ENCODE measurements at regions not wholly inside any gene's neighbourhood (a gene's known extent, or its start where the extent isn't known, plus 50 kb on each side); places are given as distances from the start of the nearest gene placed in this dataset.

GRCh38 chr7:340979-341694 lies 51.2 kb downstream of the FOXL3 start:
- DNase-seq, result no peak
- Histone ChIP-seq H3K9me3 (replicated peaks in 1 of 2; ENCODE audit: control insufficient read depth in 1 of 2, insufficient read depth in 1 of 2, low read length in 2 of 2) (no peaks in the 10 kb centered on the region), H4K20me1 (ENCODE audit: insufficient read depth, low read length) (no peaks in the 10 kb centered on the region), H3K27me3 (ENCODE audit: control insufficient read depth in 2 of 2, insufficient read depth in 2 of 2, low read length in 2 of 2) (no peaks in the 10 kb centered on the region), H3K27ac (ENCODE audit: low read depth in 1 of 2, low read length in 2 of 2) (no peak overlapping the region), H3K4me2 (replicated peaks; ENCODE audit: extremely low read depth, low read length, poor library complexity, severe bottlenecking) (no peak overlapping the region), H3K4me3 (replicated peaks in 1 of 3; ENCODE audit: low read depth in 2 of 3, low read length in 3 of 3) (no peak overlapping the region), H2AFZ (ENCODE audit: insufficient read depth, low read depth, low read length, poor library complexity, severe bottlenecking) (no peak overlapping the region), H3K9ac (ENCODE audit: insufficient read depth, low read length, poor library complexity, severe bottlenecking) (no peak overlapping the region), H3K4me1 (ENCODE audit: control insufficient read depth in 1 of 2, insufficient read depth in 2 of 2, low read length in 2 of 2) (no peaks in the 10 kb centered on the region), H3K79me2 (ENCODE audit: insufficient read depth, low read length) (no peaks in the 10 kb centered on the region), H3K36me3 (replicated peaks in 1 of 2; ENCODE audit: control insufficient read depth in 1 of 2, insufficient read depth in 2 of 2, low read length in 2 of 2) (no peaks in the 10 kb centered on the region)
- TF ChIP-seq, protein P1, sequence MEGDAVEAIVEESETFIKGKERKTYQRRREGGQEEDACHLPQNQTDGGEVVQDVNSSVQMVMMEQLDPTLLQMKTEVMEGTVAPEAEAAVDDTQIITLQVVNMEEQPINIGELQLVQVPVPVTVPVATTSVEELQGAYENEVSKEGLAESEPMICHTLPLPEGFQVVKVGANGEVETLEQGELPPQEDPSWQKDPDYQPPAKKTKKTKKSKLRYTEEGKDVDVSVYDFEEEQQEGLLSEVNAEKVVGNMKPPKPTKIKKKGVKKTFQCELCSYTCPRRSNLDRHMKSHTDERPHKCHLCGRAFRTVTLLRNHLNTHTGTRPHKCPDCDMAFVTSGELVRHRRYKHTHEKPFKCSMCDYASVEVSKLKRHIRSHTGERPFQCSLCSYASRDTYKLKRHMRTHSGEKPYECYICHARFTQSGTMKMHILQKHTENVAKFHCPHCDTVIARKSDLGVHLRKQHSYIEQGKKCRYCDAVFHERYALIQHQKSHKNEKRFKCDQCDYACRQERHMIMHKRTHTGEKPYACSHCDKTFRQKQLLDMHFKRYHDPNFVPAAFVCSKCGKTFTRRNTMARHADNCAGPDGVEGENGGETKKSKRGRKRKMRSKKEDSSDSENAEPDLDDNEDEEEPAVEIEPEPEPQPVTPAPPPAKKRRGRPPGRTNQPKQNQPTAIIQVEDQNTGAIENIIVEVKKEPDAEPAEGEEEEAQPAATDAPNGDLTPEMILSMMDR (IDR thresholded peaks at IDR 0.05), result no peak
- H3K4me1 Mint-ChIP-seq, result no peaks in the 10 kb centered on the region
- peaks cover 0 to 10% (median 1%) of the 10 kb centered on the region in 7 donors for H3K9me3 Mint-ChIP-seq
- intact Hi-C loops (cut with micrococcal nuclease), result no loop called here
- H3K36me3 Mint-ChIP-seq, result no peaks in the 10 kb centered on the region
- H3K27me3 Mint-ChIP-seq (ENCODE audit: low read depth in 3 of 3), result peaks cover 1 to 7% (median 2%) of the 10 kb centered on the region in 3 donors
- H3K4me3 Mint-ChIP-seq, result no peak overlapping the region
- no peak overlapping the region for H3K27ac Mint-ChIP-seq
- 93% methylated on average over 30 of the region's 30 CpGs for WGBS (ENCODE audit: insufficient coverage)

GRCh38 chr7:341841-342638 lies 52.1 kb downstream of the FOXL3 start:
- Mint-ChIP-seq H3K36me3 (no peaks in the 10 kb centered on the region), H3K27me3 (ENCODE audit: low read depth in 3 of 3) (peaks cover 1 to 7% (median 2%) of the 10 kb centered on the region in 3 donors), H3K9me3 (peaks cover 0 to 17% (median 3%) of the 10 kb centered on the region in 7 donors), H3K4me1 (no peaks in the 10 kb centered on the region), H3K27ac (no peak overlapping the region), H3K4me3 (no peak overlapping the region)
- Histone ChIP-seq H3K27me3 (ENCODE audit: control insufficient read depth in 2 of 2, insufficient read depth in 2 of 2, low read length in 2 of 2) (no peaks in the 10 kb centered on the region), H3K79me2 (ENCODE audit: insufficient read depth, low read length) (no peaks in the 10 kb centered on the region), H3K4me1 (ENCODE audit: control insufficient read depth in 1 of 2, insufficient read depth in 2 of 2, low read length in 2 of 2) (no peaks in the 10 kb centered on the region), H4K20me1 (ENCODE audit: insufficient read depth, low read length) (no peaks in the 10 kb centered on the region), H3K9me3 (replicated peaks in 1 of 2; ENCODE audit: control insufficient read depth in 1 of 2, insufficient read depth in 1 of 2, low read length in 2 of 2) (peaks cover 0 to 3% of the 10 kb centered on the region in 2 donors), H3K27ac (ENCODE audit: low read depth in 1 of 2, low read length in 2 of 2) (no peak overlapping the region), H3K4me2 (replicated peaks; ENCODE audit: extremely low read depth, low read length, poor library complexity, severe bottlenecking) (no peak overlapping the region), H3K36me3 (replicated peaks in 1 of 2; ENCODE audit: control insufficient read depth in 1 of 2, insufficient read depth in 2 of 2, low read length in 2 of 2) (no peaks in the 10 kb centered on the region), H3K4me3 (replicated peaks in 1 of 3; ENCODE audit: low read depth in 2 of 3, low read length in 3 of 3) (no peak overlapping the region), H3K9ac (ENCODE audit: insufficient read depth, low read length, poor library complexity, severe bottlenecking) (no peak overlapping the region), H2AFZ (ENCODE audit: insufficient read depth, low read depth, low read length, poor library complexity, severe bottlenecking) (no peak overlapping the region)
- TF ChIP-seq, protein P1 (IDR thresholded peaks at IDR 0.05), result no peak
- 93% methylated on average over 27 of the region's 27 CpGs for WGBS (ENCODE audit: insufficient coverage)
- DNase-seq, result no peak
- intact Hi-C loops (cut with micrococcal nuclease), result no loop called here

All from CD14-positive monocyte (primary cell).